Astrocyte of the cerebellum (primary cell): ENCODE measurements at regions not wholly inside any gene's neighbourhood (a gene's known extent, or its start where the extent isn't known, plus 50 kb on each side); places are given as distances from the start of the nearest gene placed in this dataset.
A peak's percentile ranks its signal among the peaks of the same experiment; 100 is the strongest.

Source experiments
- DNase-seq: peaks from one replicate; pipeline ENCODE4 v3.0.0-alpha.2; 2011; ENCODE audit warnings: low read depth
- H3K4me3 ChIP-seq: 2 replicates; pipeline ENCODE4 v1.5.1; 2011; ENCODE audit warnings: mild to moderate bottlenecking, low read depth, low read length, moderate library complexity
- CTCF ChIP-seq: IDR thresholded peaks from 2 replicates; pipeline ENCODE4 v1.5.1; 2012; ENCODE audit warnings: low read length, low read depth, moderate library complexity, mild to moderate bottlenecking; ENCODE audit errors: missing control alignments
- in situ Hi-C: cut with HindIII; loops from 2 replicates; pipeline ENCODE4 v1.10.0; 2017; ENCODE audit warnings: low sequenced_read_pairs

GRCh38 chr19:27792576-27793127 is 1420.3 kb downstream of the UQCRFS1 start:
- in situ Hi-C loops: no loop called here
- H3K4me3 ChIP-seq: peak overlapping the region; percentile 61
- no peak for DNase-seq
- no peak for TF ChIP-seq CTCF

GRCh38 chr19:27780367-27781075 is 1432.4 kb downstream of the UQCRFS1 start:
- no peak for DNase-seq
- H3K4me3 ChIP-seq: no peak overlapping the region
- TF ChIP-seq CTCF: no peak
- in situ Hi-C loops: no loop called here

GRCh38 chr19:27779954-27780353 is 1433.0 kb downstream of the UQCRFS1 start:
- TF ChIP-seq CTCF: no peak
- no peak overlapping the region for H3K4me3 ChIP-seq
- DNase-seq: no peak
- in situ Hi-C loops: no loop called here

- in situ Hi-C loops: no loop called here
- peak; percentile 28 for TF ChIP-seq CTCF
- DNase-seq: no peak
- H3K4me3 ChIP-seq: no peak overlapping the region
Observed at GRCh38 chr19:27777726-27778125, 1435.2 kb downstream of the UQCRFS1 start.

- no peak overlapping the region for H3K4me3 ChIP-seq
- DNase-seq: no peak
- in situ Hi-C loops: no loop called here
- no peak for TF ChIP-seq CTCF
Observed at GRCh38 chr19:27777242-27777641, 1435.7 kb downstream of the UQCRFS1 start.

- in situ Hi-C loops: no loop called here
- H3K4me3 ChIP-seq: no peak overlapping the region
- DNase-seq: no peak
- TF ChIP-seq CTCF: no peak
Observed at GRCh38 chr19:27776524-27776923, 1436.4 kb downstream of the UQCRFS1 start.
